ENCODE measurements at regions not wholly inside any gene's neighbourhood (a gene's known extent, or its start where the extent isn't known, plus 50 kb on each side); places are given as distances from the start of the nearest gene placed in this dataset.
A peak's percentile ranks its signal among the peaks of the same experiment; 100 is the strongest.

DNA sequence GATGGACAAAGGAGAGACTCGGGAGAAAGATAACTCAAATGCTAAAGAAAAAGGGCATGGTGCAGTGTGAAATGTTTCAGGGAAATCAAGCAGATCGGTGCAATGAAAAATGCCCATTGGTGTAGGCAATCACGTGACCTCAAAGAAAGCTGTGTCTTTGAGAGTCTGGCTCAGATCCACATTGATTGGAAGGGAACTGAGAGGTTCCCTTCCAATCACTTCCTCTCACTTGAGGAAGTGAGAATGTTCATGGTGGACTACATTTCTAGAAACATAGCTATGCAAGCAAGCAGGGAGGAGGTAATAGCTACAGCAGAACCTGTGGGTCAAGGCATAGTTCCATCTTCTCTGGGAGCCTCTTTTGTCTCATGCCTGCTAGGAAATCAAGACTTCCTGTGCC lies 187.4 kb downstream of the LPIN1 start:
- H3K4me3 ChIP-seq (ENCODE audit: low read length): no peak overlapping the region
- no peak for DNase-seq (ENCODE audit: low read depth)
- TF ChIP-seq, protein P1, sequence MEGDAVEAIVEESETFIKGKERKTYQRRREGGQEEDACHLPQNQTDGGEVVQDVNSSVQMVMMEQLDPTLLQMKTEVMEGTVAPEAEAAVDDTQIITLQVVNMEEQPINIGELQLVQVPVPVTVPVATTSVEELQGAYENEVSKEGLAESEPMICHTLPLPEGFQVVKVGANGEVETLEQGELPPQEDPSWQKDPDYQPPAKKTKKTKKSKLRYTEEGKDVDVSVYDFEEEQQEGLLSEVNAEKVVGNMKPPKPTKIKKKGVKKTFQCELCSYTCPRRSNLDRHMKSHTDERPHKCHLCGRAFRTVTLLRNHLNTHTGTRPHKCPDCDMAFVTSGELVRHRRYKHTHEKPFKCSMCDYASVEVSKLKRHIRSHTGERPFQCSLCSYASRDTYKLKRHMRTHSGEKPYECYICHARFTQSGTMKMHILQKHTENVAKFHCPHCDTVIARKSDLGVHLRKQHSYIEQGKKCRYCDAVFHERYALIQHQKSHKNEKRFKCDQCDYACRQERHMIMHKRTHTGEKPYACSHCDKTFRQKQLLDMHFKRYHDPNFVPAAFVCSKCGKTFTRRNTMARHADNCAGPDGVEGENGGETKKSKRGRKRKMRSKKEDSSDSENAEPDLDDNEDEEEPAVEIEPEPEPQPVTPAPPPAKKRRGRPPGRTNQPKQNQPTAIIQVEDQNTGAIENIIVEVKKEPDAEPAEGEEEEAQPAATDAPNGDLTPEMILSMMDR (IDR thresholded peaks at IDR 0.05; ENCODE audit: insufficient read depth, low read depth, low read length, missing control alignments): no peak

DNA sequence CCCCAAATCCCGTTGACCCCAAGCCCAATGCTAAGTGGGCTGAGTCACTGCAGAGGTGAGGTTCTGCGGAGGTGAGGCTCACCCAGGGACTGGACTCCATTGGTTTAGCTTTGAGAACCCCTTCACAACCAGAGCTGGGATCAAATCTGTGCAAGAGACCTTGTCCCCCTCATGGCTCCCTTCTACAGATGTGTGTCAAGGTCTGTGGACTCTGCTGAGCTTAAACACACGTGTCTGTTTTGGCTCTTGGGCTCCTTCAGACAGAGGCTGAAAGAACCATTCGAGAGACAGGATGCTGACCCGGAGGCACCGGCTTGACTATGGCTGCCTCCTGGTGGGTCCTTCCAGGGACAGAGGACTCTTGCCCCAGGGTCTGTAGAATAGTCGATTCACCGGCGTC lies 190.3 kb downstream of the LPIN1 start:
- no peak overlapping the region for H3K4me3 ChIP-seq (ENCODE audit: low read length)
- TF ChIP-seq, protein P1 (IDR thresholded peaks at IDR 0.05; ENCODE audit: insufficient read depth, low read depth, low read length, missing control alignments): no peak
- no peak for DNase-seq (ENCODE audit: low read depth)

DNA sequence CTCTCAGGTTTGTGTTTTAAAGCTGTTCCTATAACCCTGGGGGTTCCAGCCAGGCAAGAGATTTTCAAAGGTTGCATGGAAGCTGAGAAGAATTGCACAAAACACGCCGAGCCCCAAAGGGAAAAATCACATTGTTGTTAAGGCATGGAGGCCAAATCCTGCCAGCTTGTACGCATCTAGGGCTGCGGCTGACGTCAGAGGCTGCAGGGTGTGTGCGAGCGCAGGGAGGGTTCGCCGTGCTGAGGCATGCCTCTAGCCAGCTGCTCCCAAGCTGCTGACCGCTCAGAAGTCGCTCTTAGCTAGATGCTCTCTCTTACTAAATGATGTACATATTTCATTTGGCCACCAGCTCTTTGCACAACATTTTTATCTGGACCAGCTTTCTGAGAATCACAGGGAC lies 191.8 kb downstream of the LPIN1 start:
- TF ChIP-seq, protein P1 (IDR thresholded peaks at IDR 0.05; ENCODE audit: insufficient read depth, low read depth, low read length, missing control alignments): no peak
- DNase-seq (ENCODE audit: low read depth): peak; percentile 96
- H3K4me3 ChIP-seq (ENCODE audit: low read length): peak overlapping the region; percentile 7

DNA sequence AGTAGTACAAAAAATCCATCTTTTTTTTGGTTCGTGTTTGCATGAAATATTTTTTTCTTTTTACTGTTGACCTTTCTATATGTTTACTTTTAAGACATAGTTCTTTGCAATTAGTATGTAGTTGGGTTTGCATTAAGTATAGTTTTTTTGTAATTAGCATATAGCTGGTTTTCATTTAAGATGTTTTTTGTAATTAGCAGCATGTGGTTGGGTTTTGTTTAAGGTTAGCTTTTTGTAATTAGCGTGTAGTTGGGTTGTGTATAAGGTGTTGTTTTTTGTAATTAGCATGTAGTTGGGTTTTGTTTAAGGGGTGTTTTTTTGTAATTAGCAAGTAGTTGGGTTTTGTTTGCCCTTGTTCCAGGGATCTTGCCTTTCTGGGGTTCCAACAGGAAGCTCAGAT lies 193.1 kb downstream of the LPIN1 start:
- DNase-seq (ENCODE audit: low read depth): no peak
- no peak overlapping the region for H3K4me3 ChIP-seq (ENCODE audit: low read length)
- TF ChIP-seq, protein P1 (IDR thresholded peaks at IDR 0.05; ENCODE audit: insufficient read depth, low read depth, low read length, missing control alignments): no peak

DNA sequence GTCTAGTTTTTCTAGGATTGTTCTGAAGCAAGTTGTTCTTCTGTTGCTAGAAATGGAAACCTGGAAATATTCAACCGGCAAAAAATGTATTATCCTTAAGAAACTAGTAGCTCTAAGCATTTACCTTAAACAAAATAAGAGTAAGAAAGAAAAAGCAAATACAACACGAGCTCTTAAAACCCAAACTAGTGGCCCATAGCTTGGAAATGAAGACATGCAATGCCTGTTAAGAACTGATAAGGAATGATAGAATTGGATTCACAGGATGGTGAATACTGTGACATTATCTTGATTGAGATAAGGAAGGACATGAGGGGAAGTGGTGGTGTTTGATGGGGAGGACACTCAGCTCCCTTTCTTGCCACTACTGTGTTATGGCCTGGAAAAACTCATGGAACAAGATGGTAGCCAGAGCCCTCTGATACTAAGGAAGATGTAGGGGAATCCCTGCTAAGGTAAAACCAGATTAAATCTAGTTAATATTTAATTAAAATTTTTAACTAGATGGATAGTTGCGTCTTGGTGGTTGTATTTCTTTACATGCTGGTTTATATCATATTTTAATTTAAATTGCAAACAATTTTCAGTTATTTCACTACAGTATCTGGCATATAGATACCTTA lies 193.8 kb downstream of the LPIN1 start:
- TF ChIP-seq, protein P1 (IDR thresholded peaks at IDR 0.05; ENCODE audit: insufficient read depth, low read depth, low read length, missing control alignments): no peak
- no peak for DNase-seq (ENCODE audit: low read depth)
- no peak overlapping the region for H3K4me3 ChIP-seq (ENCODE audit: low read length)

DNA sequence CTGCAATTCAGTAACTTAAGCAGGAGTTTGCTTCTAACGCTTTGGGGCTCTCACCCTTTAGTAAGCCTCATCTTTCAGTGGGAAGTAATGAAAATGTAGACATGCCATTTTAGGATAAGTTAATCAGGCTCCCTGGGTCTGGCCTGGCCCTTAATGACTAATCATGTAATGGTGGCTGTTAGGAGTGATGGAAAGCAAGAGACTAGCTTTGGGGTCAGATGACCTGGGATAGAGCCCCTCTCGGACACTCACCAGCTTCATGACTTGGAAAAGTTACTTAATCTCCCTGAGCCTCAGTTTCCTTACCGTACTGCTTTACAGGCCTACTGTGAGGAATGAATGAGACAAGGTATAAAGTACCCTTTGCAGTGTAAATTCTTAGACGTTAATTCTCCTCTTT lies 194.4 kb downstream of the LPIN1 start:
- DNase-seq (ENCODE audit: low read depth): no peak
- no peak overlapping the region for H3K4me3 ChIP-seq (ENCODE audit: low read length)
- TF ChIP-seq, protein P1 (IDR thresholded peaks at IDR 0.05; ENCODE audit: insufficient read depth, low read depth, low read length, missing control alignments): no peak
